Erythroblast (primary cell): ENCODE measurements at regions not wholly inside any gene's neighbourhood (a gene's known extent, or its start where the extent isn't known, plus 50 kb on each side); places are given as distances from the start of the nearest gene placed in this dataset.

ENCODE experiments used
- GATA1 ChIP-seq: IDR thresholded peaks from 2 replicates; pipeline ENCODE4 v1.6.1; 2011; ENCODE audit warnings: low read depth, mild to moderate bottlenecking, control low read depth, low read length, moderate library complexity
- POLR2A ChIP-seq: IDR thresholded peaks from 2 replicates; pipeline ENCODE4 v1.6.1; 2011; ENCODE audit warnings: mild to moderate bottlenecking, low read length

GRCh38 chr5:61651195-61651594 is 319.1 kb downstream of the ZSWIM6 start:
- no peak for TF ChIP-seq POLR2A
- TF ChIP-seq GATA1: no peak
